ENCODE measurements at regions not wholly inside any gene's neighbourhood (a gene's known extent, or its start where the extent isn't known, plus 50 kb on each side); places are given as distances from the start of the nearest gene placed in this dataset.
"Not testable (repeated sequence)": the region's sequence is repeated elsewhere in the genome, so short reads cannot be mapped to it uniquely, and the experiment has no call there.

- Histone ChIP-seq H3K4me3 (ENCODE audit: insufficient read depth, low read length) (no peak overlapping the region), H3K4me2 (ENCODE audit: insufficient read depth, low read length) (no peak overlapping the region), H3K27ac (ENCODE audit: low read depth, low read length) (no peak overlapping the region), H3K9me3 (ENCODE audit: low read depth, low read length) (no peaks in the 10 kb centered on the region), H4K20me1 (ENCODE audit: insufficient read depth, low read length) (no peaks in the 10 kb centered on the region), H3K27me3 (ENCODE audit: insufficient read depth, low read length) (no peaks in the 10 kb centered on the region), H3K79me2 (ENCODE audit: insufficient read depth, low read length) (no peaks in the 10 kb centered on the region), H2AFZ (ENCODE audit: low read length) (no peak overlapping the region), H3K4me1 (ENCODE audit: insufficient read depth, low read length) (no peaks in the 10 kb centered on the region), H3K36me3 (ENCODE audit: insufficient read depth, low read length) (no peaks in the 10 kb centered on the region)
- TF ChIP-seq CTCF (IDR thresholded peaks at IDR 0.05; ENCODE audit: extremely low read depth, low read depth, low read length), result no peak
- no peak for DNase-seq (ENCODE audit: insufficient read length, low spot score, missing footprints)
Measured at GRCh38 chr13:64579331-64579730, 2650.8 kb downstream of the PCDH9 start.

GRCh38 chr13:64568748-64569147, 2661.4 kb downstream of the PCDH9 start:
- H3K79me2 ChIP-seq (ENCODE audit: insufficient read depth, low read length), result no peaks in the 10 kb centered on the region
- H3K36me3 ChIP-seq (ENCODE audit: insufficient read depth, low read length), result no peaks in the 10 kb centered on the region
- no peaks in the 10 kb centered on the region for H4K20me1 ChIP-seq (ENCODE audit: insufficient read depth, low read length)
- H3K4me3 ChIP-seq (ENCODE audit: insufficient read depth, low read length), result no peak overlapping the region
- TF ChIP-seq CTCF (IDR thresholded peaks at IDR 0.05; ENCODE audit: extremely low read depth, low read depth, low read length), result no peak
- no peak for DNase-seq (ENCODE audit: insufficient read length, low spot score, missing footprints)
- H3K4me1 ChIP-seq (ENCODE audit: insufficient read depth, low read length), result no peaks in the 10 kb centered on the region
- no peak overlapping the region for H2AFZ ChIP-seq (ENCODE audit: low read length)
- H3K27me3 ChIP-seq (ENCODE audit: insufficient read depth, low read length), result no peaks in the 10 kb centered on the region
- H3K4me2 ChIP-seq (ENCODE audit: insufficient read depth, low read length), result no peak overlapping the region
- peaks cover 2% of the 10 kb centered on the region for H3K9me3 ChIP-seq (ENCODE audit: low read depth, low read length)
- H3K27ac ChIP-seq (ENCODE audit: low read depth, low read length), result no peak overlapping the region

- H4K20me1 ChIP-seq (ENCODE audit: insufficient read depth, low read length); H3K27me3 ChIP-seq (ENCODE audit: insufficient read depth, low read length); H2AFZ ChIP-seq (ENCODE audit: low read length); H3K79me2 ChIP-seq (ENCODE audit: insufficient read depth, low read length); H3K4me3 ChIP-seq (ENCODE audit: insufficient read depth, low read length); H3K27ac ChIP-seq (ENCODE audit: low read depth, low read length); H3K9me3 ChIP-seq (ENCODE audit: low read depth, low read length); H3K36me3 ChIP-seq (ENCODE audit: insufficient read depth, low read length); DNase-seq (ENCODE audit: insufficient read length, low spot score, missing footprints); H3K4me2 ChIP-seq (ENCODE audit: insufficient read depth, low read length); H3K4me1 ChIP-seq (ENCODE audit: insufficient read depth, low read length): not testable (repeated sequence)
Measured at GRCh38 chr13:64558031-64558430, 2672.1 kb downstream of the PCDH9 start.

GRCh38 chr13:64556376-64556775, 2673.8 kb downstream of the PCDH9 start:
- Histone ChIP-seq H3K4me3 (ENCODE audit: insufficient read depth, low read length) (no peak overlapping the region), H3K9me3 (ENCODE audit: low read depth, low read length) (no peaks in the 10 kb centered on the region), H2AFZ (ENCODE audit: low read length) (no peak overlapping the region), H3K79me2 (ENCODE audit: insufficient read depth, low read length) (no peaks in the 10 kb centered on the region), H3K4me2 (ENCODE audit: insufficient read depth, low read length) (no peak overlapping the region), H3K36me3 (ENCODE audit: insufficient read depth, low read length) (no peaks in the 10 kb centered on the region), H4K20me1 (ENCODE audit: insufficient read depth, low read length) (no peaks in the 10 kb centered on the region), H3K4me1 (ENCODE audit: insufficient read depth, low read length) (no peaks in the 10 kb centered on the region), H3K27ac (ENCODE audit: low read depth, low read length) (no peak overlapping the region), H3K27me3 (ENCODE audit: insufficient read depth, low read length) (no peaks in the 10 kb centered on the region)
- TF ChIP-seq CTCF (IDR thresholded peaks at IDR 0.05; ENCODE audit: extremely low read depth, low read depth, low read length), result no peak
- DNase-seq (ENCODE audit: insufficient read length, low spot score, missing footprints), result no peak

Measured in osteoblast (primary cell).